ENCODE measurements at regions not wholly inside any gene's neighbourhood (a gene's known extent, or its start where the extent isn't known, plus 50 kb on each side); places are given as distances from the start of the nearest gene placed in this dataset.

DNA sequence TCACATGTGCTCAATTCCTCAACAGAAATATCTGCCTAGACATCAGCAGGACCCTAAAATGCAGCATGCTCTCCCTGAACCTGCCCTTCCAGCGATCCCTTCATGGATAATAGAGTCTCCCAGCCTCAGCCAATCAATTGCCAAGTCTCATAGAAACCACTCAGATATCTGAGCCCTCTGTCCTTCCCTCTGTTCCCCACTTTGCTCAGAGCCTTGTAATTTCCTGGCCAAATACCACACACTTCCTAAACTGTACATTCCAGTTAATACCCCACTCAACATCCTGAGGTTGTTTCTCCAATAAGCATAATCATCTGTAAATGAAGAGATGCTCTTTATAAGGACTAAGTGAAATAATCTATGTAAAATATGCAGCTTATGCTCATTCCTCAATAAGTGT is 59.3 kb upstream of the PTGFRN start:
- ChIA-PET POLR2A (ENCODE audit: unreplicated experiment) (no interaction called here), CTCF (no interaction called here)
- H2BK5ac ChIP-seq (ENCODE audit: low read depth, low read length, poor library complexity, severe bottlenecking), result no peak overlapping the region
- no peak overlapping the region for H3K4me3 ChIP-seq (ENCODE audit: insufficient read depth, low read depth, low read length)
- H3K9ac ChIP-seq (ENCODE audit: low read depth, low read length), result no peak overlapping the region
- no peak overlapping the region for H3K23ac ChIP-seq (ENCODE audit: low read depth, low read length)
- intact Hi-C loops (cut with micrococcal nuclease) (no loop called here), in situ Hi-C loops (cut with MboI; ENCODE audit: low sequenced_read_pairs) (no loop called here), dilution Hi-C loops (cut with HindIII; ENCODE audit: low sequenced_read_pairs, unreplicated experiment) (no loop called here)
- no peak overlapping the region for H4K8ac ChIP-seq (ENCODE audit: low read depth in 2 of 2, low read length in 2 of 2)
- H3K18ac ChIP-seq (ENCODE audit: low read depth, low read length), result no peak overlapping the region
- H3K56ac ChIP-seq (ENCODE audit: extremely low read depth, insufficient read depth, low read length), result no peak overlapping the region
- H3K36me3 ChIP-seq (ENCODE audit: control insufficient read depth, insufficient read depth, low read length), result no peaks in the 10 kb centered on the region
- no peak overlapping the region for H3K14ac ChIP-seq (replicated peaks; ENCODE audit: low read depth, low read length)
- DNase-seq (no peak), ATAC-seq (ENCODE audit: low read depth) (no peak)
- H3K9me3 ChIP-seq (ENCODE audit: control insufficient read depth, insufficient read depth, low read length), result no peaks in the 10 kb centered on the region
- no TSS peak for BruUV-seq (replicated peaks)
- no peaks in the 10 kb centered on the region for H3K9me1 ChIP-seq (ENCODE audit: insufficient read depth, low read length)
- TF ChIP-seq FOS (IDR thresholded peaks at IDR 0.05; ENCODE audit: low read depth, low read length) (no peak), SMC3 (IDR thresholded peaks at IDR 0.05; ENCODE audit: low read depth, low read length) (no peak), CHD1 (IDR thresholded peaks at IDR 0.05; ENCODE audit: low read depth, low read length) (no peak), RCOR1 (IDR thresholded peaks at IDR 0.05; ENCODE audit: insufficient replicate concordance, low read length) (no peak), MAFK (IDR thresholded peaks at IDR 0.05; ENCODE audit: low read depth, low read length) (no peak), MXI1 (IDR thresholded peaks at IDR 0.05; ENCODE audit: borderline replicate concordance, low read depth, low read length) (no peak), CEBPB (IDR thresholded peaks at IDR 0.05; ENCODE audit: low read depth, low read length) (no peak), POLR2A (IDR thresholded peaks at IDR 0.05; ENCODE audit: low read depth, low read length) (no peak), RFX5 (IDR thresholded peaks at IDR 0.05; ENCODE audit: low read depth, low read length) (no peak), MAZ (IDR thresholded peaks at IDR 0.05; ENCODE audit: borderline replicate concordance, low read depth, low read length) (no peak), RAD21 (IDR thresholded peaks at IDR 0.05; ENCODE audit: low read length) (no peak), NFE2L2 (IDR thresholded peaks at IDR 0.05; ENCODE audit: low read depth, low read length) (no peak), BHLHE40 (IDR thresholded peaks at IDR 0.05; ENCODE audit: low read depth, low read length) (no peak)
- TF ChIP-seq, protein P1, sequence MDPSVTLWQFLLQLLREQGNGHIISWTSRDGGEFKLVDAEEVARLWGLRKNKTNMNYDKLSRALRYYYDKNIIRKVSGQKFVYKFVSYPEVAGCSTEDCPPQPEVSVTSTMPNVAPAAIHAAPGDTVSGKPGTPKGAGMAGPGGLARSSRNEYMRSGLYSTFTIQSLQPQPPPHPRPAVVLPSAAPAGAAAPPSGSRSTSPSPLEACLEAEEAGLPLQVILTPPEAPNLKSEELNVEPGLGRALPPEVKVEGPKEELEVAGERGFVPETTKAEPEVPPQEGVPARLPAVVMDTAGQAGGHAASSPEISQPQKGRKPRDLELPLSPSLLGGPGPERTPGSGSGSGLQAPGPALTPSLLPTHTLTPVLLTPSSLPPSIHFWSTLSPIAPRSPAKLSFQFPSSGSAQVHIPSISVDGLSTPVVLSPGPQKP (IDR thresholded peaks at IDR 0.05; ENCODE audit: borderline replicate concordance, low read depth, low read length), result no peak
- TF ChIP-seq, protein P2, sequence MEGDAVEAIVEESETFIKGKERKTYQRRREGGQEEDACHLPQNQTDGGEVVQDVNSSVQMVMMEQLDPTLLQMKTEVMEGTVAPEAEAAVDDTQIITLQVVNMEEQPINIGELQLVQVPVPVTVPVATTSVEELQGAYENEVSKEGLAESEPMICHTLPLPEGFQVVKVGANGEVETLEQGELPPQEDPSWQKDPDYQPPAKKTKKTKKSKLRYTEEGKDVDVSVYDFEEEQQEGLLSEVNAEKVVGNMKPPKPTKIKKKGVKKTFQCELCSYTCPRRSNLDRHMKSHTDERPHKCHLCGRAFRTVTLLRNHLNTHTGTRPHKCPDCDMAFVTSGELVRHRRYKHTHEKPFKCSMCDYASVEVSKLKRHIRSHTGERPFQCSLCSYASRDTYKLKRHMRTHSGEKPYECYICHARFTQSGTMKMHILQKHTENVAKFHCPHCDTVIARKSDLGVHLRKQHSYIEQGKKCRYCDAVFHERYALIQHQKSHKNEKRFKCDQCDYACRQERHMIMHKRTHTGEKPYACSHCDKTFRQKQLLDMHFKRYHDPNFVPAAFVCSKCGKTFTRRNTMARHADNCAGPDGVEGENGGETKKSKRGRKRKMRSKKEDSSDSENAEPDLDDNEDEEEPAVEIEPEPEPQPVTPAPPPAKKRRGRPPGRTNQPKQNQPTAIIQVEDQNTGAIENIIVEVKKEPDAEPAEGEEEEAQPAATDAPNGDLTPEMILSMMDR (conservative IDR thresholded peaks at IDR 0.05; ENCODE audit: low read depth, low read length), result no peak
- TF ChIP-seq, protein P3, sequence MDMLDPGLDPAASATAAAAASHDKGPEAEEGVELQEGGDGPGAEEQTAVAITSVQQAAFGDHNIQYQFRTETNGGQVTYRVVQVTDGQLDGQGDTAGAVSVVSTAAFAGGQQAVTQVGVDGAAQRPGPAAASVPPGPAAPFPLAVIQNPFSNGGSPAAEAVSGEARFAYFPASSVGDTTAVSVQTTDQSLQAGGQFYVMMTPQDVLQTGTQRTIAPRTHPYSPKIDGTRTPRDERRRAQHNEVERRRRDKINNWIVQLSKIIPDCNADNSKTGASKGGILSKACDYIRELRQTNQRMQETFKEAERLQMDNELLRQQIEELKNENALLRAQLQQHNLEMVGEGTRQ (IDR thresholded peaks at IDR 0.05; ENCODE audit: low read depth, low read length), result no peak
- H4K20me1 ChIP-seq (ENCODE audit: insufficient read depth, low read length), result no peaks in the 10 kb centered on the region
- no peaks in the 10 kb centered on the region for H3K27me3 ChIP-seq (ENCODE audit: control insufficient read depth, insufficient read depth, low read length)
- no peak overlapping the region for H2AK9ac ChIP-seq (replicated peaks; ENCODE audit: low read depth, low read length, poor library complexity)
- no peak overlapping the region for H3K4me2 ChIP-seq (ENCODE audit: low read depth, low read length)
- H3K4ac ChIP-seq (ENCODE audit: low read depth, low read length), result no peak overlapping the region
- WGBS, 2 experiments (ENCODE audit: extremely low coverage in 2 of 2, insufficient read length in 1 of 2), result 67% methylated on average over 1 of the region's 1 CpG; no CpG with 5 or more reads in 1 of the 2 experiments
- no peak overlapping the region for H2BK20ac ChIP-seq (ENCODE audit: low read depth, low read length)
- H4K91ac ChIP-seq (ENCODE audit: insufficient read depth, low read depth, low read length), result no peak overlapping the region
- H2BK120ac ChIP-seq (ENCODE audit: low read depth, low read length), result no peak overlapping the region
- H2AFZ ChIP-seq (replicated peaks; ENCODE audit: low read length, poor library complexity), result no peak overlapping the region
- no peak overlapping the region for H4K5ac ChIP-seq (ENCODE audit: low read depth, low read length)
- no peak overlapping the region for H2AK5ac ChIP-seq (ENCODE audit: low read depth, low read length)
- no peak overlapping the region for H3K27ac ChIP-seq (ENCODE audit: insufficient read depth, low read length)
- H2BK15ac ChIP-seq (ENCODE audit: low read depth, low read length), result no peak overlapping the region
- no peaks in the 10 kb centered on the region for H3K4me1 ChIP-seq (ENCODE audit: control insufficient read depth, insufficient read depth, low read length)
- no peaks in the 10 kb centered on the region for H3K79me1 ChIP-seq (ENCODE audit: low read depth in 1 of 2, low read length in 2 of 2)

Measured in IMR-90 (cell line).